H1 (cell line): ENCODE measurements at regions not wholly inside any gene's neighbourhood (a gene's known extent, or its start where the extent isn't known, plus 50 kb on each side); places are given as distances from the start of the nearest gene placed in this dataset.

Experiments used
- CTBP2 ChIP-seq: IDR thresholded peaks from 2 replicates; pipeline ENCODE4 v1.7.0; 2011; ENCODE audit warnings: borderline replicate concordance, mild to moderate bottlenecking, moderate library complexity, mixed read lengths, low read length; ENCODE audit not compliant: insufficient read depth, insufficient read length
- NANOG ChIP-seq: IDR thresholded peaks from 2 replicates; pipeline ENCODE4 v1.6.1; 2011; ENCODE audit warnings: low read length, low read depth, mild to moderate bottlenecking, inconsistent platforms; ENCODE audit not compliant: insufficient read depth, poor library complexity, severe bottlenecking
- NRF1 ChIP-seq: IDR thresholded peaks from 2 replicates; pipeline ENCODE4 v1.6.1; 2011; ENCODE audit warnings: mild to moderate bottlenecking, low read depth, low read length, improper control_type of control experiment
- PHF8 ChIP-seq: fragments of 200-600 bp; sonication (generic); conservative IDR thresholded peaks from 2 replicates; pipeline ENCODE4 v1.7.1; 2012; ENCODE audit warnings: low read depth, mild to moderate bottlenecking, inconsistent platforms, low read length, moderate library complexity
- RFX5 ChIP-seq: IDR thresholded peaks from 2 replicates; pipeline ENCODE4 v1.6.1; 2011; ENCODE audit warnings: low read depth, low read length, improper control_type of control experiment, borderline replicate concordance
- RXRA ChIP-seq: IDR thresholded peaks from 2 replicates; pipeline ENCODE4 v1.6.1; 2011; ENCODE audit warnings: low read depth, mild to moderate bottlenecking, low read length, moderate library complexity; ENCODE audit not compliant: insufficient read depth
- SAP30 ChIP-seq: fragments of 300-600 bp; sonication (generic); IDR thresholded peaks from 2 replicates; pipeline ENCODE4 v1.7.1; 2012; ENCODE audit warnings: low read length, moderate library complexity, mild to moderate bottlenecking, inconsistent platforms; ENCODE audit not compliant: insufficient read depth, insufficient replicate concordance
- SIN3A ChIP-seq, 2 experiments: IDR thresholded peaks in 1 of 2; conservative IDR thresholded peaks in 1 of 2; 2 replicates each; pipeline ENCODE4 v1.6.1; 2011 to 2012; ENCODE audit warnings: low read length in 2 of 2, improper control_type of control experiment in 1 of 2, low read depth in 1 of 2, mild to moderate bottlenecking in 1 of 2
- TF ChIP-seq, protein P1 (sequence below): fragments of 300-600 bp; sonication (generic); IDR thresholded peaks from 2 replicates; pipeline ENCODE4 v1.7.1; 2012; ENCODE audit warnings: low read length, moderate library complexity, mild to moderate bottlenecking, inconsistent platforms; ENCODE audit not compliant: insufficient replicate concordance

- TF ChIP-seq, protein P1, sequence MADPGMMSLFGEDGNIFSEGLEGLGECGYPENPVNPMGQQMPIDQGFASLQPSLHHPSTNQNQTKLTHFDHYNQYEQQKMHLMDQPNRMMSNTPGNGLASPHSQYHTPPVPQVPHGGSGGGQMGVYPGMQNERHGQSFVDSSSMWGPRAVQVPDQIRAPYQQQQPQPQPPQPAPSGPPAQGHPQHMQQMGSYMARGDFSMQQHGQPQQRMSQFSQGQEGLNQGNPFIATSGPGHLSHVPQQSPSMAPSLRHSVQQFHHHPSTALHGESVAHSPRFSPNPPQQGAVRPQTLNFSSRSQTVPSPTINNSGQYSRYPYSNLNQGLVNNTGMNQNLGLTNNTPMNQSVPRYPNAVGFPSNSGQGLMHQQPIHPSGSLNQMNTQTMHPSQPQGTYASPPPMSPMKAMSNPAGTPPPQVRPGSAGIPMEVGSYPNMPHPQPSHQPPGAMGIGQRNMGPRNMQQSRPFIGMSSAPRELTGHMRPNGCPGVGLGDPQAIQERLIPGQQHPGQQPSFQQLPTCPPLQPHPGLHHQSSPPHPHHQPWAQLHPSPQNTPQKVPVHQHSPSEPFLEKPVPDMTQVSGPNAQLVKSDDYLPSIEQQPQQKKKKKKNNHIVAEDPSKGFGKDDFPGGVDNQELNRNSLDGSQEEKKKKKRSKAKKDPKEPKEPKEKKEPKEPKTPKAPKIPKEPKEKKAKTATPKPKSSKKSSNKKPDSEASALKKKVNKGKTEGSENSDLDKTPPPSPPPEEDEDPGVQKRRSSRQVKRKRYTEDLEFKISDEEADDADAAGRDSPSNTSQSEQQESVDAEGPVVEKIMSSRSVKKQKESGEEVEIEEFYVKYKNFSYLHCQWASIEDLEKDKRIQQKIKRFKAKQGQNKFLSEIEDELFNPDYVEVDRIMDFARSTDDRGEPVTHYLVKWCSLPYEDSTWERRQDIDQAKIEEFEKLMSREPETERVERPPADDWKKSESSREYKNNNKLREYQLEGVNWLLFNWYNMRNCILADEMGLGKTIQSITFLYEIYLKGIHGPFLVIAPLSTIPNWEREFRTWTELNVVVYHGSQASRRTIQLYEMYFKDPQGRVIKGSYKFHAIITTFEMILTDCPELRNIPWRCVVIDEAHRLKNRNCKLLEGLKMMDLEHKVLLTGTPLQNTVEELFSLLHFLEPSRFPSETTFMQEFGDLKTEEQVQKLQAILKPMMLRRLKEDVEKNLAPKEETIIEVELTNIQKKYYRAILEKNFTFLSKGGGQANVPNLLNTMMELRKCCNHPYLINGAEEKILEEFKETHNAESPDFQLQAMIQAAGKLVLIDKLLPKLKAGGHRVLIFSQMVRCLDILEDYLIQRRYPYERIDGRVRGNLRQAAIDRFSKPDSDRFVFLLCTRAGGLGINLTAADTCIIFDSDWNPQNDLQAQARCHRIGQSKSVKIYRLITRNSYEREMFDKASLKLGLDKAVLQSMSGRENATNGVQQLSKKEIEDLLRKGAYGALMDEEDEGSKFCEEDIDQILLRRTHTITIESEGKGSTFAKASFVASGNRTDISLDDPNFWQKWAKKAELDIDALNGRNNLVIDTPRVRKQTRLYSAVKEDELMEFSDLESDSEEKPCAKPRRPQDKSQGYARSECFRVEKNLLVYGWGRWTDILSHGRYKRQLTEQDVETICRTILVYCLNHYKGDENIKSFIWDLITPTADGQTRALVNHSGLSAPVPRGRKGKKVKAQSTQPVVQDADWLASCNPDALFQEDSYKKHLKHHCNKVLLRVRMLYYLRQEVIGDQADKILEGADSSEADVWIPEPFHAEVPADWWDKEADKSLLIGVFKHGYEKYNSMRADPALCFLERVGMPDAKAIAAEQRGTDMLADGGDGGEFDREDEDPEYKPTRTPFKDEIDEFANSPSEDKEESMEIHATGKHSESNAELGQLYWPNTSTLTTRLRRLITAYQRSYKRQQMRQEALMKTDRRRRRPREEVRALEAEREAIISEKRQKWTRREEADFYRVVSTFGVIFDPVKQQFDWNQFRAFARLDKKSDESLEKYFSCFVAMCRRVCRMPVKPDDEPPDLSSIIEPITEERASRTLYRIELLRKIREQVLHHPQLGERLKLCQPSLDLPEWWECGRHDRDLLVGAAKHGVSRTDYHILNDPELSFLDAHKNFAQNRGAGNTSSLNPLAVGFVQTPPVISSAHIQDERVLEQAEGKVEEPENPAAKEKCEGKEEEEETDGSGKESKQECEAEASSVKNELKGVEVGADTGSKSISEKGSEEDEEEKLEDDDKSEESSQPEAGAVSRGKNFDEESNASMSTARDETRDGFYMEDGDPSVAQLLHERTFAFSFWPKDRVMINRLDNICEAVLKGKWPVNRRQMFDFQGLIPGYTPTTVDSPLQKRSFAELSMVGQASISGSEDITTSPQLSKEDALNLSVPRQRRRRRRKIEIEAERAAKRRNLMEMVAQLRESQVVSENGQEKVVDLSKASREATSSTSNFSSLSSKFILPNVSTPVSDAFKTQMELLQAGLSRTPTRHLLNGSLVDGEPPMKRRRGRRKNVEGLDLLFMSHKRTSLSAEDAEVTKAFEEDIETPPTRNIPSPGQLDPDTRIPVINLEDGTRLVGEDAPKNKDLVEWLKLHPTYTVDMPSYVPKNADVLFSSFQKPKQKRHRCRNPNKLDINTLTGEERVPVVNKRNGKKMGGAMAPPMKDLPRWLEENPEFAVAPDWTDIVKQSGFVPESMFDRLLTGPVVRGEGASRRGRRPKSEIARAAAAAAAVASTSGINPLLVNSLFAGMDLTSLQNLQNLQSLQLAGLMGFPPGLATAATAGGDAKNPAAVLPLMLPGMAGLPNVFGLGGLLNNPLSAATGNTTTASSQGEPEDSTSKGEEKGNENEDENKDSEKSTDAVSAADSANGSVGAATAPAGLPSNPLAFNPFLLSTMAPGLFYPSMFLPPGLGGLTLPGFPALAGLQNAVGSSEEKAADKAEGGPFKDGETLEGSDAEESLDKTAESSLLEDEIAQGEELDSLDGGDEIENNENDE = no peak
- TF ChIP-seq RXRA = no peak
- TF ChIP-seq PHF8 = no peak
- TF ChIP-seq SIN3A (conservative IDR thresholded peaks at IDR 0.05 in 1 of 2, IDR thresholded peaks at IDR 0.05 in 1 of 2; ENCODE audit: low read depth in 1 of 2, low read length in 2 of 2) = no peak
- no peak for TF ChIP-seq RFX5
- no peak for TF ChIP-seq SAP30
- no peak for TF ChIP-seq NRF1
- TF ChIP-seq NANOG = no peak
- TF ChIP-seq CTBP2 = no peak
Observed at GRCh38 chr11:42337786-42338455, 878.5 kb upstream of the LRRC4C start (continued).
